Lower lobe of right lung (tissue), 2 donors: ENCODE measurements at regions not wholly inside any gene's neighbourhood (a gene's known extent, or its start where the extent isn't known, plus 50 kb on each side); places are given as distances from the start of the nearest gene placed in this dataset.

ENCODE experiments used
- ATAC-seq, 2 donors: fragments of 200-7000 bp; cut with Tn5 transposase; one replicate each; pipeline ENCODE4 v1.9.1; 2020 to 2022; ENCODE audit warnings: mild to moderate bottlenecking in 2 of 2, moderate library complexity in 2 of 2
- DNase-seq: peaks from one replicate; pipeline ENCODE4 v3.0.0-alpha.2; 2020
- H3K27ac ChIP-seq: fragments of 200-600 bp; one replicate; pipeline ENCODE4 v1.8.0; 2022
- H3K27me3 ChIP-seq: fragments of 200-600 bp; one replicate; pipeline ENCODE4 v1.8.0; 2022; ENCODE audit warnings: low read depth
- H3K36me3 ChIP-seq: fragments of 200-600 bp; one replicate; pipeline ENCODE4 v1.8.0; 2022; ENCODE audit warnings: mild to moderate bottlenecking
- H3K4me1 ChIP-seq: fragments of 200-600 bp; one replicate; pipeline ENCODE4 v1.8.0; 2022
- H3K4me3 ChIP-seq: fragments of 200-600 bp; one replicate; pipeline ENCODE4 v1.8.0; 2022; ENCODE audit warnings: mild to moderate bottlenecking
- H3K9me3 ChIP-seq: fragments of 200-600 bp; one replicate; pipeline ENCODE4 v1.8.0; 2022
- intact Hi-C: fragments of 100-400 bp; cut with DNase I; formaldehyde crosslinking; loops from one replicate; pipeline ENCODE4 v1.11.0; 2022
- TF ChIP-seq, protein P1 (sequence below): fragments of 200-600 bp; IDR thresholded peaks from one replicate; pipeline ENCODE4 v1.8.0; 2022; ENCODE audit warnings: antibody characterized with exemption, mild to moderate bottlenecking
- donor health status: DM: no; HTN: yes; CAD: no; lungs with severe emphysema.

GRCh38 chr5:109250533-109251329 lies 159.0 kb downstream of the PJA2 start:
- TF ChIP-seq, protein P1, sequence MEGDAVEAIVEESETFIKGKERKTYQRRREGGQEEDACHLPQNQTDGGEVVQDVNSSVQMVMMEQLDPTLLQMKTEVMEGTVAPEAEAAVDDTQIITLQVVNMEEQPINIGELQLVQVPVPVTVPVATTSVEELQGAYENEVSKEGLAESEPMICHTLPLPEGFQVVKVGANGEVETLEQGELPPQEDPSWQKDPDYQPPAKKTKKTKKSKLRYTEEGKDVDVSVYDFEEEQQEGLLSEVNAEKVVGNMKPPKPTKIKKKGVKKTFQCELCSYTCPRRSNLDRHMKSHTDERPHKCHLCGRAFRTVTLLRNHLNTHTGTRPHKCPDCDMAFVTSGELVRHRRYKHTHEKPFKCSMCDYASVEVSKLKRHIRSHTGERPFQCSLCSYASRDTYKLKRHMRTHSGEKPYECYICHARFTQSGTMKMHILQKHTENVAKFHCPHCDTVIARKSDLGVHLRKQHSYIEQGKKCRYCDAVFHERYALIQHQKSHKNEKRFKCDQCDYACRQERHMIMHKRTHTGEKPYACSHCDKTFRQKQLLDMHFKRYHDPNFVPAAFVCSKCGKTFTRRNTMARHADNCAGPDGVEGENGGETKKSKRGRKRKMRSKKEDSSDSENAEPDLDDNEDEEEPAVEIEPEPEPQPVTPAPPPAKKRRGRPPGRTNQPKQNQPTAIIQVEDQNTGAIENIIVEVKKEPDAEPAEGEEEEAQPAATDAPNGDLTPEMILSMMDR: no peak
- no peaks in the 10 kb centered on the region for H3K36me3 ChIP-seq
- DNase-seq (no peak), ATAC-seq (no peak)
- no peaks in the 10 kb centered on the region for H3K27me3 ChIP-seq
- intact Hi-C loops: no loop called here
- H3K27ac ChIP-seq: no peak overlapping the region
- H3K4me3 ChIP-seq: no peak overlapping the region
- H3K9me3 ChIP-seq: peaks cover 8% of the 10 kb centered on the region
- H3K4me1 ChIP-seq: no peaks in the 10 kb centered on the region

GRCh38 chr5:109250080-109250479 lies 159.7 kb downstream of the PJA2 start:
- TF ChIP-seq, protein P1: no peak
- ATAC-seq (no peak), DNase-seq (no peak)
- H3K27ac ChIP-seq: no peak overlapping the region
- H3K36me3 ChIP-seq: no peaks in the 10 kb centered on the region
- intact Hi-C loops: no loop called here
- no peak overlapping the region for H3K4me3 ChIP-seq
- no peaks in the 10 kb centered on the region for H3K4me1 ChIP-seq
- no peaks in the 10 kb centered on the region for H3K27me3 ChIP-seq
- H3K9me3 ChIP-seq: peaks cover 8% of the 10 kb centered on the region

DNA sequence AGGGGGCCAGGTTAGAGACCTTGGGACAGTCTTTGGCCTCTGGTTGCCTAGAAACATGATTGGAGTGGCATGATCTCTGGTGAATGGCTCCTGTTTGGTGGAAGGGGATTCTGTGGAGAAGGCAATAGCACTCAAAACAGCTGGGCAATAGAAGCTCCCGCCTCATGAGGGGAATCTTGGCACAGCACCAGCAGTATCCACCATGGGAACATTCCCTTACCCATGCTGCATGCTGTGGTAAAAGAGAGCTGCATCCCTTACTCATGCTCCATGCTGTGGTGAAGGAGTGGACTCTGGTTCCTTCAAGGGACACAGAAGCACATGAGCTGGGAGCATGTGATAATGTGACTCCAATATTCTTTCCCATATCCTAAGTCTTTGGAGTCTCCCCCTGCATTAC lies 160.6 kb downstream of the PJA2 start:
- Histone ChIP-seq H3K4me3 (no peak overlapping the region), H3K27ac (no peak overlapping the region), H3K36me3 (no peaks in the 10 kb centered on the region), H3K9me3 (peaks cover 8% of the 10 kb centered on the region), H3K4me1 (no peaks in the 10 kb centered on the region), H3K27me3 (no peaks in the 10 kb centered on the region)
- ATAC-seq: no peak
- intact Hi-C loops: no loop called here
- TF ChIP-seq, protein P1: no peak
- no peak for DNase-seq

- H3K9me3 ChIP-seq: peaks cover 8% of the 10 kb centered on the region
- no peaks in the 10 kb centered on the region for H3K4me1 ChIP-seq
- H3K27me3 ChIP-seq: no peaks in the 10 kb centered on the region
- H3K36me3 ChIP-seq: no peaks in the 10 kb centered on the region
- no peak overlapping the region for H3K4me3 ChIP-seq
- intact Hi-C loops: no loop called here
- no peak overlapping the region for H3K27ac ChIP-seq
- ATAC-seq (no peak), DNase-seq (no peak)
- TF ChIP-seq, protein P1: no peak
Measured at GRCh38 chr5:109247986-109248385, 161.8 kb downstream of the PJA2 start.

GRCh38 chr5:109246841-109247592 lies 162.8 kb downstream of the PJA2 start:
- Histone ChIP-seq H3K4me3 (no peak overlapping the region), H3K36me3 (no peaks in the 10 kb centered on the region), H3K27me3 (no peaks in the 10 kb centered on the region), H3K27ac (no peak overlapping the region), H3K9me3 (peaks cover 8% of the 10 kb centered on the region), H3K4me1 (no peaks in the 10 kb centered on the region)
- intact Hi-C loops: no loop called here
- TF ChIP-seq, protein P1: no peak
- ATAC-seq (no peak), DNase-seq (no peak)
